CD4-positive, alpha-beta memory T cell (primary cell): ENCODE measurements at regions not wholly inside any gene's neighbourhood (a gene's known extent, or its start where the extent isn't known, plus 50 kb on each side); places are given as distances from the start of the nearest gene placed in this dataset.

ENCODE experiments used
- CTCF ChIA-PET: fragments of 350-600 bp; sonication (Branson Sonifier 250); formaldehyde crosslinking; loops from one replicate; lab custom pipeline; 2021; ENCODE audit warnings: inconsistent platforms; ENCODE audit not compliant: partially characterized antibody; lab: Charles Lee
- POLR2A ChIA-PET: fragments of 350-600 bp; sonication (Branson Sonifier 250); formaldehyde crosslinking; loops from one replicate; lab custom pipeline; 2021; ENCODE audit not compliant: partially characterized antibody; lab: Charles Lee
- DNase-seq, 5 donors: peaks; one replicate each; pipeline versions ENCODE4 v3.0.0 to v3.0.0-alpha.2; 2020 to 2022; ENCODE audit warnings: mixed read lengths in 1 of 5
- H3K27ac ChIP-seq: one replicate; pipeline ENCODE4 v1.7.0; 2013; ENCODE audit warnings: low read depth, low read length
- H3K27me3 ChIP-seq: 2 replicates; pipeline ENCODE4 v1.7.0; 2013; ENCODE audit warnings: mild to moderate bottlenecking, low read length, moderate library complexity; ENCODE audit not compliant: insufficient read depth
- H3K36me3 ChIP-seq: 2 replicates; pipeline ENCODE4 v1.7.0; 2013; ENCODE audit warnings: mild to moderate bottlenecking, low read length, moderate library complexity; ENCODE audit not compliant: insufficient read depth
- H3K4me1 ChIP-seq: 2 replicates; pipeline ENCODE4 v1.7.0; 2013; ENCODE audit warnings: mild to moderate bottlenecking, low read length, moderate library complexity; ENCODE audit not compliant: insufficient read depth
- H3K4me3 ChIP-seq, 2 donors: one replicate each; pipeline ENCODE4 v1.7.0; 2013; ENCODE audit warnings: low read length in 2 of 2, mild to moderate bottlenecking in 1 of 2
- H3K9me3 ChIP-seq, 2 donors: one replicate each; pipeline ENCODE4 v1.7.0; 2013; ENCODE audit warnings: low read length in 2 of 2, control low read depth in 1 of 2; ENCODE audit not compliant: control insufficient read depth in 1 of 2
- H3K27ac Mint-ChIP-seq, 7 donors: one replicate each; pipeline ENCODE4 v1.8.0; 2020 to 2021; ENCODE audit warnings: mixed read lengths in 7 of 7, mild to moderate bottlenecking in 6 of 7, inconsistent platforms in 3 of 7, moderate library complexity in 3 of 7
- H3K27me3 Mint-ChIP-seq, 2 donors: one replicate each; pipeline ENCODE4 v1.8.0; 2020 to 2021; ENCODE audit warnings: mixed read lengths in 2 of 2
- H3K36me3 Mint-ChIP-seq, 2 donors: one replicate each; pipeline ENCODE4 v1.8.0; 2020 to 2021; ENCODE audit warnings: mixed read lengths in 2 of 2, inconsistent platforms in 1 of 2, mild to moderate bottlenecking in 1 of 2
- H3K4me1 Mint-ChIP-seq, 4 donors: one replicate each; pipeline ENCODE4 v1.8.0; 2020 to 2021; ENCODE audit warnings: mixed read lengths in 4 of 4, mild to moderate bottlenecking in 1 of 4
- H3K4me3 Mint-ChIP-seq, 8 donors: one replicate each; pipeline ENCODE4 v1.8.0; 2020 to 2021; ENCODE audit warnings: mixed read lengths in 8 of 8, mild to moderate bottlenecking in 7 of 8, moderate library complexity in 6 of 8, inconsistent platforms in 3 of 8
- H3K9me3 Mint-ChIP-seq, 8 donors: one replicate each; pipeline ENCODE4 v1.8.0; 2020 to 2021; ENCODE audit warnings: mixed read lengths in 8 of 8, mild to moderate bottlenecking in 5 of 8, inconsistent platforms in 3 of 8, moderate library complexity in 1 of 8
- intact Hi-C: fragments of 100-400 bp; cut with micrococcal nuclease; formaldehyde crosslinking; loops from one replicate; pipeline ENCODE4 v1.15.1; 2023

DNA sequence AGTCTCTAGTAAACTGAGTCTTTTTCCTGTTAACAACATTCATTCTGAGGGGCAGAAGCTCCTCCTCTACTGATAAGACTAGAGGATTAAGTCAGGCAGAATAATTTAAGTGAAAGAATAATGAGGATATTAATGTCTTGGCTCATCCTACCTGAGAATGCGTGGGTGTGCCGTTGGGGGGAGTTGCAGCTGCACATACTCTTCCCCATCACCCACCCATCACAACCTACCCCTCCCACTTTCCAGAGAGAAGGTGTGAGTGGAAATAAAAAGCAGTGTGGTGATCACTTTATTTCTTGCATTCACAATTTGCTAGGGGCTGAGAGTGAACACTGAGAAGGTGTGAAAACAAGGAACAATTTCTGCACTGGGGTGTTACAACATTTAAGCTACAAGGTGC, 146.8 kb upstream of the MAGI3 start:
- Histone ChIP-seq H3K36me3 (no peaks in the 10 kb centered on the region), H3K4me1 (no peaks in the 10 kb centered on the region), H3K4me3 (no peak overlapping the region), H3K27me3 (no peaks in the 10 kb centered on the region), H3K27ac (no peak overlapping the region), H3K9me3 (no peaks in the 10 kb centered on the region)
- Mint-ChIP-seq H3K4me3 (no peak overlapping the region), H3K9me3 (no peaks in the 10 kb centered on the region), H3K27ac (no peak overlapping the region), H3K4me1 (no peaks in the 10 kb centered on the region), H3K27me3 (peaks cover 7 to 8% of the 10 kb centered on the region in 2 donors), H3K36me3 (no peaks in the 10 kb centered on the region)
- DNase-seq = no peak
- intact Hi-C loops = no loop called here
- ChIA-PET POLR2A (no interaction called here), CTCF (no interaction called here)

DNA sequence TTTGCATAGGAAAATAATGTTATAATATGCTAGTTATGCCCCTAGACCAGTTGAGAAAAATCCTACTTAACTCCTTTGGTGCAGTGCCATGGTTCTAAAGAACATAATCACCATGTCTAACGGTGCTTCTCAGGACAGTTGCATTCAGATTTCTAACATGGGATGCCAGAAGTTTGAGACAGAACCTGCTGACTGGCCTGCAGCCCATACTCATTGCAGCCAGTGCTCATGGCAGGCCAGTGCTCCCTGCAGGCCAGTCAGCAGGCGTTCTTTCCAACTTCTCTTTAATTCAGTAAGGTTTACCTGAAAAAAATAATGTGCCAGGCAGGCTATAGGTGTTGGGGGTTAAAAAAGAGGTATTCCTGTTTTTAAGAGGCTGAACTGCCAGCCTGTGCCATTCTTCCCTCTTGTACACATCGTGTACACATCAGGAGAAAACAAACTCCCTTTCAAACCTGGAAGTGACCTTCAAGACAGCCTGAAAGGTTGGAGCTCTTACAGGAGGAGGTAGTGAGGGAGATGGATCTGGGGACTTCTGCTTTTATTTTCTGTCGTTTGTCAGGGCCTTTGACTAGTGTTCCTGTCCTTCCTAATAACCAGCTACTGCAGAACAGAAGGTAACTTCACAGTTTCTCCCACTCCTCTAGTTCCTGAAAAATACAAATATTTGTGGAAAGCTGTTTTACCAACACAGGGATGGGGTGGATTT, 146.0 kb upstream of the MAGI3 start:
- H3K27me3 ChIP-seq = no peaks in the 10 kb centered on the region
- ChIA-PET POLR2A (no interaction called here), CTCF (no interaction called here)
- Mint-ChIP-seq H3K27ac (no peak overlapping the region), H3K27me3 (peaks cover 8% of the 10 kb centered on the region in 2 donors), H3K4me3 (no peak overlapping the region), H3K36me3 (no peaks in the 10 kb centered on the region), H3K9me3 (no peaks in the 10 kb centered on the region), H3K4me1 (no peaks in the 10 kb centered on the region)
- no peak overlapping the region for H3K4me3 ChIP-seq
- H3K36me3 ChIP-seq = no peaks in the 10 kb centered on the region
- no peak overlapping the region for H3K27ac ChIP-seq
- no peaks in the 10 kb centered on the region for H3K4me1 ChIP-seq
- no peaks in the 10 kb centered on the region for H3K9me3 ChIP-seq
- DNase-seq = no peak
- intact Hi-C loops = no loop called here

DNA sequence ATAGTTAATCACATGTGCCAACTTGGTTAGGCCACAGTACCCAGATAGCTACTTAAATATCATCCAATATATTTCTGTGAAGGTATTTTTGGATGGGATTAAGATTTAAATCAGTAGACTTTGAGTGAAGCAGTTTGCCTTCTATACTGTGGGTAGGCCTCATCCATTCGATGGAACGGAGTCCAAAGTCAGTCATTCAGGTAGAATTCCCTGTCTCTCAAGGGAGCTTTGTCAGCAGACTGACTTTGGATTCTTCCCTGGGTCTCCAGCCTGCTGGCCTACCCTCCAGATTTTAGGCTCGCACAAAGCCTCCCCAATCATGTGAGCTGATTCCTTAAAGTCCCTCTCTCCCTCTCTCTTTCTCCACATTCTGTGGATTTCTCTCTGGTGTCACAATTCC, 145.1 kb upstream of the MAGI3 start:
- H3K36me3 ChIP-seq = no peaks in the 10 kb centered on the region
- no peak for DNase-seq
- CTCF ChIA-PET = no interaction called here
- no peaks in the 10 kb centered on the region for H3K4me1 Mint-ChIP-seq
- H3K27ac ChIP-seq = no peak overlapping the region
- no peak overlapping the region for H3K4me3 Mint-ChIP-seq
- no peaks in the 10 kb centered on the region for H3K36me3 Mint-ChIP-seq
- no peaks in the 10 kb centered on the region for H3K9me3 Mint-ChIP-seq
- H3K27me3 ChIP-seq = no peaks in the 10 kb centered on the region
- no peak overlapping the region for H3K4me3 ChIP-seq
- intact Hi-C loops = no loop called here
- H3K9me3 ChIP-seq = no peaks in the 10 kb centered on the region
- peak overlapping the region in 1 of 7 donors; percentile 43 for H3K27ac Mint-ChIP-seq
- H3K4me1 ChIP-seq = no peaks in the 10 kb centered on the region
- peaks cover 8 to 10% of the 10 kb centered on the region in 2 donors for H3K27me3 Mint-ChIP-seq
- POLR2A ChIA-PET = no interaction called here

DNA sequence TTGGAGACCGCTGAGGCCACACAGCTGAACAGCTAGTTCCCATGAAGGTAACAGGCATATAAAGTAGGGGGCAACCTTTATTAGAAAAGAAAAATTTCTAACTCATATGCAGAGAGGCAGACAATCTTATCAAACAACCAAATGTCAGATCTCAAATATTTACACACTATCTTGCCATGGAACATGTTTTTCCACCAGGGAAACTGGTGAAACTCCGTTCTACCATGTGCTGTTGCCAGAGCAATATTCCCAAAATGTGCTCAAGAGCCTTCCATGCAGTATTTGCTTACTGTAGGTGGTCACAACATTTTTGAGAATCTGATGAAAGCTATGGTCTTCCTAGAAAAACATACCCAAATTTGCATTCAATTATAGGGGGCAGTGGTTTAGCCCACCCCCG, 143.4 kb upstream of the MAGI3 start:
- no peaks in the 10 kb centered on the region for H3K27me3 ChIP-seq
- no peak overlapping the region for H3K27ac Mint-ChIP-seq
- DNase-seq = no peak
- intact Hi-C loops = no loop called here
- H3K27ac ChIP-seq = no peak overlapping the region
- ChIA-PET POLR2A (no interaction called here), CTCF (no interaction called here)
- no peaks in the 10 kb centered on the region for H3K4me1 Mint-ChIP-seq
- H3K27me3 Mint-ChIP-seq = peaks cover 4 to 6% of the 10 kb centered on the region in 2 donors
- no peaks in the 10 kb centered on the region for H3K4me1 ChIP-seq
- no peak overlapping the region for H3K4me3 Mint-ChIP-seq
- no peaks in the 10 kb centered on the region for H3K36me3 ChIP-seq
- no peaks in the 10 kb centered on the region for H3K9me3 Mint-ChIP-seq
- H3K9me3 ChIP-seq = no peaks in the 10 kb centered on the region
- no peak overlapping the region for H3K4me3 ChIP-seq
- no peaks in the 10 kb centered on the region for H3K36me3 Mint-ChIP-seq

DNA sequence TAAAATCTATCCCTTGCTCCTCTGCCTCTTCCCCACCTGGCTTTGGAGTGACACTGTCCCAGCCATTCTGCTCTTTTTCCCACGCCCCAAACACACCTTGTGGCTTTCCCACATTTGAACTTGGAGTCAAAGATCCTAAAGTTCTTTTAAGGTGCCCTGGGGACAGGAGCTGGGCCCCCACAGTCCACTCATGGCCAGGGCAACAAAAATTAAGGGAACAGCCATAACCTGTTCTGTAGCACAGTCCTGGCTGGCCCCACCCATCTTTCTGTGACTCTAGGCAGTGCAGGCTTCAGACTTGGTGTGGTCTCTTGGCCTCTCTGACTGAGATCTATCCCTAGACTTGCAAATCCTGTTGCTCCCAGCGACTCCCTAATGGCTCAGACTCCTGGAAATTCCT, 143.0 kb upstream of the MAGI3 start:
- Histone ChIP-seq H3K27ac (no peak overlapping the region), H3K4me1 (no peaks in the 10 kb centered on the region), H3K36me3 (no peaks in the 10 kb centered on the region), H3K9me3 (no peaks in the 10 kb centered on the region), H3K4me3 (no peak overlapping the region), H3K27me3 (no peaks in the 10 kb centered on the region)
- CTCF ChIA-PET = no interaction called here
- H3K36me3 Mint-ChIP-seq = no peaks in the 10 kb centered on the region
- intact Hi-C loops = no loop called here
- peaks cover 6 to 9% of the 10 kb centered on the region in 2 donors for H3K27me3 Mint-ChIP-seq
- no peak overlapping the region for H3K4me3 Mint-ChIP-seq
- POLR2A ChIA-PET = no interaction called here
- no peak overlapping the region for H3K27ac Mint-ChIP-seq
- no peaks in the 10 kb centered on the region for H3K9me3 Mint-ChIP-seq
- no peak for DNase-seq
- H3K4me1 Mint-ChIP-seq = no peaks in the 10 kb centered on the region

DNA sequence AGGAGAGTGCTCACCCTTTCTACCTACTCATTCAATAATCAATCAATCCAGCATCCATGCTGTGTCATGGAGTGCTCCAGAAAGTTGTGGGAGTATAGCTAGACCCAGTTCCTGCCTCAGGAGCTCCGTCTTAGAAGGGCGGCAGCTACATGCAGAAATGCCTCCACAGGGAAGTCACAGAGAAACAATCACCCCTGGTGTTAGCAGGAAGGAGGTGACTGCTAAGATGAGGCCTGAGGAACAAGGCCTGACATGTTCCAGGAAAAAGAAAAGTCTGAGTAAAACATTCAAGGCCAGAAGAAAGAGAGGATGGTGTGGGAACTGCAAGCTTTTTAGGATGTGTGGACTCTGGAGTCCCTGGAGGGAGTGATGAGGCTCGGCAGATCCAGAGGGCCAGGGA, 142.5 kb upstream of the MAGI3 start:
- H3K4me3 Mint-ChIP-seq = no peak overlapping the region
- H3K4me1 Mint-ChIP-seq = no peaks in the 10 kb centered on the region
- peaks cover 4% of the 10 kb centered on the region for H3K27me3 ChIP-seq
- H3K9me3 Mint-ChIP-seq = no peaks in the 10 kb centered on the region
- H3K27me3 Mint-ChIP-seq = peaks cover 7 to 10% of the 10 kb centered on the region in 2 donors
- H3K36me3 ChIP-seq = no peaks in the 10 kb centered on the region
- H3K9me3 ChIP-seq = no peaks in the 10 kb centered on the region
- H3K4me3 ChIP-seq = no peak overlapping the region
- intact Hi-C loops = no loop called here
- no peak for DNase-seq
- CTCF ChIA-PET = no interaction called here
- H3K4me1 ChIP-seq = no peaks in the 10 kb centered on the region
- POLR2A ChIA-PET = no interaction called here
- no peak overlapping the region for H3K27ac ChIP-seq
- H3K36me3 Mint-ChIP-seq = no peaks in the 10 kb centered on the region
- H3K27ac Mint-ChIP-seq = no peak overlapping the region

DNA sequence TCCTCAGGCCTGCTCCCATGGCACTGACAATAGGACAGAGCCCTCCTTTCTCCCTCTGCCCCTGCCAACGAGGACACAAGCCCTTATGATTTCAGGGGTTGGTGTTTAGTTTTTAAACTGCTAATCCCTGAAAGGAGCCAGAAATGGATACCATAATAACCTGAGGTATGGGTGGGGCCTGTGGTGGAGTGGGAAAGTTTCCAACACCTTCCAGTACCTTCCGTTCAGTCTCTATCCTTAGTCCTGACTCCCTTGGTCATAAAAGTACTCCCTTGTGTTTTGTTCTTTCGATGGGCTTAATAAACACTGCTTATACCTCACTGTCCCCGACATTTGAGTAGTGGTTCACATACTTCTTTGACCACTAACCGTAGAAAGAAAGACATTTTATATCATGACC, 141.8 kb upstream of the MAGI3 start:
- no peak overlapping the region for H3K4me3 ChIP-seq
- Mint-ChIP-seq H3K27ac (no peak overlapping the region), H3K4me3 (no peak overlapping the region), H3K4me1 (no peaks in the 10 kb centered on the region), H3K36me3 (no peaks in the 10 kb centered on the region), H3K9me3 (no peaks in the 10 kb centered on the region), H3K27me3 (peaks cover 7 to 12% of the 10 kb centered on the region in 2 donors)
- H3K27me3 ChIP-seq = peaks cover 4% of the 10 kb centered on the region
- H3K9me3 ChIP-seq = no peaks in the 10 kb centered on the region
- DNase-seq = no peak
- ChIA-PET POLR2A (no interaction called here), CTCF (no interaction called here)
- intact Hi-C loops = no loop called here
- no peaks in the 10 kb centered on the region for H3K36me3 ChIP-seq
- H3K27ac ChIP-seq = no peak overlapping the region
- H3K4me1 ChIP-seq = no peaks in the 10 kb centered on the region

DNA sequence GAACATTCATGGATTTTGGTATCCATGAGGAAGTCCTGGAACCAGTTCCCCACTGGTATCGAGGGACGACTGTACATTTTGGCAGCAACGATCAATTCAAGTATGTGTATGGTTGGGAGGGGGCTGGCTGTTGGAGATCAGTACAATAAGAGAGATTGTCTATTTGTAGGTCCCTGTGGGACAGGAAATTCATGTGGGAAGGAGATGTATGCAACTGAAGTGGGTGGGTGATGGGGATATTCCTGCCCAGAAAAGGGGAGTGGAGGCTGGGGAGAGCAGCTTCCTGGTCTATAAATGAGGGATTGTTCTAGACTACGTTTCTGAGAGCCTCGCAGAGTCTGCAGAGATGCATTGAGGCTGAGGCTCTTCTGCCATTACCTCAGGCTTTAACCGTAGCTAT, 140.2 kb upstream of the MAGI3 start:
- Mint-ChIP-seq H3K4me1 (no peaks in the 10 kb centered on the region), H3K4me3 (no peak overlapping the region), H3K27ac (no peak overlapping the region), H3K9me3 (no peaks in the 10 kb centered on the region), H3K27me3 (peaks cover 7 to 12% of the 10 kb centered on the region in 2 donors), H3K36me3 (no peaks in the 10 kb centered on the region)
- H3K4me1 ChIP-seq = no peaks in the 10 kb centered on the region
- no peaks in the 10 kb centered on the region for H3K9me3 ChIP-seq
- no peaks in the 10 kb centered on the region for H3K36me3 ChIP-seq
- POLR2A ChIA-PET = no interaction called here
- CTCF ChIA-PET = no interaction called here
- DNase-seq = no peak
- no peak overlapping the region for H3K4me3 ChIP-seq
- H3K27me3 ChIP-seq = peaks cover 4% of the 10 kb centered on the region
- no peak overlapping the region for H3K27ac ChIP-seq
- intact Hi-C loops = no loop called here
